Neural cell (in vitro differentiated cells): ENCODE measurements at regions not wholly inside any gene's neighbourhood (a gene's known extent, or its start where the extent isn't known, plus 50 kb on each side); places are given as distances from the start of the nearest gene placed in this dataset.

Experiments
- H2AFZ ChIP-seq: fragments of 200-600, 300-800 bp; sonication (generic), shearing (Covaris generic); 2 replicates; pipeline ENCODE4 v1.6.0; 2014; ENCODE audit warnings: low read depth, mild to moderate bottlenecking, antibody characterized with exemption, low read length, moderate library complexity
- H3F3A ChIP-seq: fragments of 200-600 bp; shearing (Covaris generic); 2 replicates; pipeline ENCODE4 v1.6.1; 2016; ENCODE audit warnings: mild to moderate bottlenecking, moderate library complexity, mixed read lengths, antibody characterized with exemption, low read length; ENCODE audit not compliant: insufficient read depth, poor library complexity, severe bottlenecking
- H3K27ac ChIP-seq: fragments of 200-600, 300-800 bp; sonication (generic), shearing (Covaris generic); 2 replicates; pipeline ENCODE4 v1.5.1; 2014; ENCODE audit warnings: mild to moderate bottlenecking, low read length, moderate library complexity
- H3K27me3 ChIP-seq: fragments of 300-800, 200-600 bp; sonication (generic), shearing (Covaris generic); 2 replicates; pipeline ENCODE4 v1.6.0; 2014; ENCODE audit warnings: mild to moderate bottlenecking, low read depth, low read length, moderate library complexity; ENCODE audit not compliant: insufficient read depth
- H3K36me3 ChIP-seq: fragments of 300-800, 200-600 bp; sonication (generic), shearing (Covaris generic); 2 replicates; pipeline ENCODE4 v1.5.1; 2014; ENCODE audit warnings: mild to moderate bottlenecking, antibody characterized with exemption, low read length, moderate library complexity; ENCODE audit not compliant: insufficient read depth
- H3K4me2 ChIP-seq: fragments of 300-800, 200-600 bp; sonication (generic), shearing (Covaris generic); 2 replicates; pipeline ENCODE4 v1.6.0; 2014; ENCODE audit warnings: mild to moderate bottlenecking, low read length
- H3K4me3 ChIP-seq: fragments of 300-800, 200-600 bp; sonication (generic), shearing (Covaris generic); 2 replicates; pipeline ENCODE4 v1.5.1; 2014; ENCODE audit warnings: mild to moderate bottlenecking, low read length, moderate library complexity
- H3K79me2 ChIP-seq: fragments of 200-600 bp; shearing (Covaris generic); replicated peaks from 2 replicates; pipeline ENCODE4 v1.6.0; 2014; ENCODE audit warnings: mild to moderate bottlenecking, low read length, moderate library complexity; ENCODE audit not compliant: insufficient read depth
- H3K9ac ChIP-seq: fragments of 300-800, 200-600 bp; sonication (generic), shearing (Covaris generic); 2 replicates; pipeline ENCODE4 v1.6.1; 2016; ENCODE audit warnings: mild to moderate bottlenecking, low read length, mixed read lengths
- H3K9me2 ChIP-seq: fragments of 200-600 bp; shearing (Covaris generic); 2 replicates; pipeline ENCODE4 v1.6.1; 2016; ENCODE audit warnings: mild to moderate bottlenecking, low read length, mixed read lengths; ENCODE audit not compliant: insufficient read depth
- H3K9me3 ChIP-seq: fragments of 200-600, 300-800 bp; sonication (generic), shearing (Covaris generic); 2 replicates; pipeline ENCODE4 v1.6.1; 2016; ENCODE audit warnings: mild to moderate bottlenecking, mixed run types, low read length, moderate library complexity, mixed read lengths
- H4K20me1 ChIP-seq: fragments of 200-600 bp; shearing (Covaris generic); 2 replicates; pipeline ENCODE4 v1.6.1; 2016; ENCODE audit warnings: mild to moderate bottlenecking, mixed run types; ENCODE audit not compliant: insufficient read depth
- EP300 ChIP-seq: fragments of 450-650 bp; conservative IDR thresholded peaks from 2 replicates; pipeline ENCODE4 v1.6.1; 2014; ENCODE audit warnings: antibody characterized with exemption, mild to moderate bottlenecking, moderate library complexity; ENCODE audit not compliant: poor library complexity, severe bottlenecking
- EZH2 ChIP-seq: fragments of 200-600, 300-800 bp; shearing (Covaris generic), sonication (generic); IDR thresholded peaks from 2 replicates; pipeline ENCODE4 v1.6.1; 2014; ENCODE audit warnings: antibody characterized with exemption, low read length, borderline replicate concordance, mild to moderate bottlenecking; ENCODE audit not compliant: insufficient read depth, poor library complexity, severe bottlenecking
- MXI1 ChIP-seq: fragments of 450-650 bp; conservative IDR thresholded peaks from 2 replicates; pipeline ENCODE4 v1.6.1; 2014; ENCODE audit warnings: antibody characterized with exemption, mild to moderate bottlenecking; ENCODE audit not compliant: poor library complexity, severe bottlenecking
- POLR2AphosphoS5 ChIP-seq: IDR thresholded peaks from 2 replicates; pipeline ENCODE4 v1.6.1; 2012
- RAD21 ChIP-seq: fragments of 450-650 bp; conservative IDR thresholded peaks from 2 replicates; pipeline ENCODE4 v1.6.1; 2014; ENCODE audit warnings: antibody characterized with exemption, mild to moderate bottlenecking, moderate library complexity
- SMC3 ChIP-seq: fragments of 450-650 bp; conservative IDR thresholded peaks from 2 replicates; pipeline ENCODE4 v1.6.1; 2014; ENCODE audit warnings: antibody characterized with exemption, mild to moderate bottlenecking, moderate library complexity; ENCODE audit not compliant: poor library complexity
- TAF1 ChIP-seq: IDR thresholded peaks from 2 replicates; pipeline ENCODE4 v1.6.1; 2012; ENCODE audit warnings: low read depth
- TF ChIP-seq, protein P1 (sequence below): fragments of 450-650 bp; IDR thresholded peaks from 2 replicates; pipeline ENCODE4 v1.5.1; 2014; ENCODE audit warnings: antibody characterized with exemption, mild to moderate bottlenecking, moderate library complexity; ENCODE audit not compliant: poor library complexity, severe bottlenecking
- TF ChIP-seq, protein P2 (sequence below): IDR thresholded peaks from 2 replicates; pipeline ENCODE4 v1.6.1; 2012; ENCODE audit warnings: borderline replicate concordance

DNA sequence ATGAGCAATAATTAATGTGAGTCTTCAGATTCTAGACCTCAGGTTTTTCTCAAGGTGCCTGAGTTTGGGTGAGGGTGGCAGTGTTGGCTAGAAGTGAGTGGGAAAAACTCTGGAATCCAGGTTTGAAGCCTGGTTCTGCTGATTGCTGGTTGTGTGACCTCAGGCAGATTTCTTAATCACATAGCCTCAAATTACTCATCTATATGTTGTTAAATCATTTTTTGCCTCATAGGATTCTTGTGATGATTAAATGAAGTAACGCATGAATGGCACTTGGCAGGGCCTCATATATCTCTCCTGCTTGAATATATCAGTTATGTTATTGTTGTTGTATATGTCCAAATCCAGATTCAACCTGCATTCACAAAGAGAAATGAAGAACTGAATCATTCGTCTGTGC is 60.5 kb downstream of the NR2F2 start:
- Histone ChIP-seq H3K4me2 (no peak overlapping the region), H3K9ac (no peak overlapping the region), H3K27me3 (peaks cover 23% of the 10 kb centered on the region), H3K9me3 (no peaks in the 10 kb centered on the region), H3K36me3 (no peaks in the 10 kb centered on the region), H2AFZ (no peak overlapping the region), H3K27ac (no peak overlapping the region), H3F3A (no peaks in the 10 kb centered on the region), H4K20me1 (no peaks in the 10 kb centered on the region), H3K4me3 (no peak overlapping the region), H3K9me2 (no peaks in the 10 kb centered on the region), H3K79me2 (no peaks in the 10 kb centered on the region)
- TF ChIP-seq POLR2AphosphoS5 (no peak), RAD21 (no peak), SMC3 (no peak), TAF1 (no peak), EP300 (no peak), EZH2 (no peak), MXI1 (no peak)
- TF ChIP-seq, protein P1, sequence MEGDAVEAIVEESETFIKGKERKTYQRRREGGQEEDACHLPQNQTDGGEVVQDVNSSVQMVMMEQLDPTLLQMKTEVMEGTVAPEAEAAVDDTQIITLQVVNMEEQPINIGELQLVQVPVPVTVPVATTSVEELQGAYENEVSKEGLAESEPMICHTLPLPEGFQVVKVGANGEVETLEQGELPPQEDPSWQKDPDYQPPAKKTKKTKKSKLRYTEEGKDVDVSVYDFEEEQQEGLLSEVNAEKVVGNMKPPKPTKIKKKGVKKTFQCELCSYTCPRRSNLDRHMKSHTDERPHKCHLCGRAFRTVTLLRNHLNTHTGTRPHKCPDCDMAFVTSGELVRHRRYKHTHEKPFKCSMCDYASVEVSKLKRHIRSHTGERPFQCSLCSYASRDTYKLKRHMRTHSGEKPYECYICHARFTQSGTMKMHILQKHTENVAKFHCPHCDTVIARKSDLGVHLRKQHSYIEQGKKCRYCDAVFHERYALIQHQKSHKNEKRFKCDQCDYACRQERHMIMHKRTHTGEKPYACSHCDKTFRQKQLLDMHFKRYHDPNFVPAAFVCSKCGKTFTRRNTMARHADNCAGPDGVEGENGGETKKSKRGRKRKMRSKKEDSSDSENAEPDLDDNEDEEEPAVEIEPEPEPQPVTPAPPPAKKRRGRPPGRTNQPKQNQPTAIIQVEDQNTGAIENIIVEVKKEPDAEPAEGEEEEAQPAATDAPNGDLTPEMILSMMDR = no peak
- TF ChIP-seq, protein P2, sequence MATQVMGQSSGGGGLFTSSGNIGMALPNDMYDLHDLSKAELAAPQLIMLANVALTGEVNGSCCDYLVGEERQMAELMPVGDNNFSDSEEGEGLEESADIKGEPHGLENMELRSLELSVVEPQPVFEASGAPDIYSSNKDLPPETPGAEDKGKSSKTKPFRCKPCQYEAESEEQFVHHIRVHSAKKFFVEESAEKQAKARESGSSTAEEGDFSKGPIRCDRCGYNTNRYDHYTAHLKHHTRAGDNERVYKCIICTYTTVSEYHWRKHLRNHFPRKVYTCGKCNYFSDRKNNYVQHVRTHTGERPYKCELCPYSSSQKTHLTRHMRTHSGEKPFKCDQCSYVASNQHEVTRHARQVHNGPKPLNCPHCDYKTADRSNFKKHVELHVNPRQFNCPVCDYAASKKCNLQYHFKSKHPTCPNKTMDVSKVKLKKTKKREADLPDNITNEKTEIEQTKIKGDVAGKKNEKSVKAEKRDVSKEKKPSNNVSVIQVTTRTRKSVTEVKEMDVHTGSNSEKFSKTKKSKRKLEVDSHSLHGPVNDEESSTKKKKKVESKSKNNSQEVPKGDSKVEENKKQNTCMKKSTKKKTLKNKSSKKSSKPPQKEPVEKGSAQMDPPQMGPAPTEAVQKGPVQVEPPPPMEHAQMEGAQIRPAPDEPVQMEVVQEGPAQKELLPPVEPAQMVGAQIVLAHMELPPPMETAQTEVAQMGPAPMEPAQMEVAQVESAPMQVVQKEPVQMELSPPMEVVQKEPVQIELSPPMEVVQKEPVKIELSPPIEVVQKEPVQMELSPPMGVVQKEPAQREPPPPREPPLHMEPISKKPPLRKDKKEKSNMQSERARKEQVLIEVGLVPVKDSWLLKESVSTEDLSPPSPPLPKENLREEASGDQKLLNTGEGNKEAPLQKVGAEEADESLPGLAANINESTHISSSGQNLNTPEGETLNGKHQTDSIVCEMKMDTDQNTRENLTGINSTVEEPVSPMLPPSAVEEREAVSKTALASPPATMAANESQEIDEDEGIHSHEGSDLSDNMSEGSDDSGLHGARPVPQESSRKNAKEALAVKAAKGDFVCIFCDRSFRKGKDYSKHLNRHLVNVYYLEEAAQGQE = no peak

DNA sequence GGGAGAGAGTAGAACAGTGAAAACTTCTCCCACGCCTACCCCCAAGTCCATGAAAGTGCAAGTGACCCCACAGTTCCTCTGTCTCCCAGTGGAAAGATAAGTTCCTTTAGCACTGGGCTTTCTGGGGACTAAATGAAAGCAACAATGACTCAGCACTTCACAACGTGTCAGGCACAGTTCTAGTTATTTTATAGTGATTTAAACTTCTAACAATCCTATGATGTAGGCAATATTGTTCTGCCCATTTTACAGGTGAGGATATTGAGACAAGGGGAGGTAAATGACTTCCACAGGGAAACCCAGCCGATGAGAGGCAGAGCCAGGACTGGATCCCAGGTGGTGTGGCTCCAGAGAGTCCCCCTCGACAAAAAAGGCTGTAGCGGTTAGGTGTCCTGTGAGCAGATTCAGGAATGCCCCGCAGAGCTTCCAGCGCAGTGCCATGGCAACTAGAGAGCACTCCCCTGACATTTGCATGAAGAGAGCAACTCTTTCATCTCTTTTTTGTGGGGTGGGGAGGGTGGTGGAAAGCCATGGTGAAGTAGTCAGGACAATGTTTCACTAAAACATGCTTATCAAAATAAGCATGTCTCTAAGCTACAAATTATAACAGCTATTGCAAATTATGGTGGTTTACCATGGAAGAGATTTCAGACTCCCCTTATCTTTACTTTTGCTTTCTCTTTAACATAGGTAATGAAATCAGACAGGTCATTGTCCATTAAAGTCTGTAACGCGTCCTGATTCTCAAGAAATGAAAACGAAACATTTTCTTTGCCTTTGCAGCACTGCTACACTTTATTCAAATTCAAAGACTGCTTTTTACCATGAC is 62.1 kb downstream of the NR2F2 start:
- no peak overlapping the region for H3K4me2 ChIP-seq
- H3K4me3 ChIP-seq = no peak overlapping the region
- no peaks in the 10 kb centered on the region for H3F3A ChIP-seq
- peaks cover 26% of the 10 kb centered on the region for H3K27me3 ChIP-seq
- no peaks in the 10 kb centered on the region for H3K36me3 ChIP-seq
- H2AFZ ChIP-seq = no peak overlapping the region
- H3K9me3 ChIP-seq = no peaks in the 10 kb centered on the region
- no peak overlapping the region for H3K27ac ChIP-seq
- no peaks in the 10 kb centered on the region for H4K20me1 ChIP-seq
- H3K79me2 ChIP-seq = no peaks in the 10 kb centered on the region
- H3K9ac ChIP-seq = no peak overlapping the region
- no peak for TF ChIP-seq SMC3
- TF ChIP-seq TAF1 = no peak
- TF ChIP-seq EP300 = no peak
- TF ChIP-seq, protein P1 = no peak
- no peak for TF ChIP-seq EZH2
- TF ChIP-seq MXI1 = no peak
- TF ChIP-seq, protein P2 = no peak
- TF ChIP-seq RAD21 = no peak
- TF ChIP-seq POLR2AphosphoS5 = no peak
- no peaks in the 10 kb centered on the region for H3K9me2 ChIP-seq
